ENCODE measurements at regions not wholly inside any gene's neighbourhood (a gene's known extent, or its start where the extent isn't known, plus 50 kb on each side); places are given as distances from the start of the nearest gene placed in this dataset.

GRCh38 chr15:88745065-88745464 lies 58.2 kb upstream of the ACAN start:
- H3K4me3 ChIP-seq (ENCODE audit: low read length): peak overlapping the region; percentile 51
- no peaks in the 10 kb centered on the region for H3K36me3 ChIP-seq (ENCODE audit: insufficient read depth, low read length)
- H3K9ac ChIP-seq (ENCODE audit: low read depth, low read length): peak overlapping the region; percentile 53
- H3K9me3 ChIP-seq (replicated peaks; ENCODE audit: low read length): no peaks in the 10 kb centered on the region
- H3K4me1 ChIP-seq (ENCODE audit: control insufficient read depth, insufficient read depth, low read length): peaks cover 32% of the 10 kb centered on the region
- H3K4me2 ChIP-seq (ENCODE audit: low read length): peak overlapping the region; percentile 68
- H3K27me3 ChIP-seq (ENCODE audit: control insufficient read depth, insufficient read depth, low read length): peaks cover 5% of the 10 kb centered on the region

DNA sequence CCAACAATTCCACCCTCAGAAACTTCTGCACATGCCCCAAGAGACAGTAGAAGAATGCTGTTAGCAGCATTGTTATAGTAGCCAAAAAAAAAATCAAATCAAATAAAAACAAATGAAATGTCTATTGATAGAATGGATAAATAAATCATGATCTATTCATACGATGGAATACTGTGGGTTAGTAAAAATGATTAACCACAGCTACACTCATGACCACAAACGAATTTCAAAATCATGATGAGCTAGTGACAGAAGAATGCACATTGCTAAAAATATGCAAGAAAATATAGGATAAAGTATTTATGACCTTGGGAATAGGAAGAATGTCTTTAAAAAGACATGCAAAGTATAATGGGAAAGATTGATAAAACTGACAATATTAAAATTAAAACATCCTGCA lies 57.5 kb upstream of the ACAN start:
- H3K27me3 ChIP-seq (ENCODE audit: control insufficient read depth, insufficient read depth, low read length): no peaks in the 10 kb centered on the region
- H3K9ac ChIP-seq (ENCODE audit: low read depth, low read length): peak overlapping the region; percentile 53
- no peaks in the 10 kb centered on the region for H3K36me3 ChIP-seq (ENCODE audit: insufficient read depth, low read length)
- H3K4me1 ChIP-seq (ENCODE audit: control insufficient read depth, insufficient read depth, low read length): peaks cover 32% of the 10 kb centered on the region
- H3K4me2 ChIP-seq (ENCODE audit: low read length): peak overlapping the region; percentile 68
- H3K4me3 ChIP-seq (ENCODE audit: low read length): no peak overlapping the region
- H3K9me3 ChIP-seq (replicated peaks; ENCODE audit: low read length): no peaks in the 10 kb centered on the region

GRCh38 chr15:88746451-88746850 lies 56.8 kb upstream of the ACAN start:
- H3K4me3 ChIP-seq (ENCODE audit: low read length): no peak overlapping the region
- H3K4me1 ChIP-seq (ENCODE audit: control insufficient read depth, insufficient read depth, low read length): peaks cover 32% of the 10 kb centered on the region
- no peaks in the 10 kb centered on the region for H3K27me3 ChIP-seq (ENCODE audit: control insufficient read depth, insufficient read depth, low read length)
- no peaks in the 10 kb centered on the region for H3K9me3 ChIP-seq (replicated peaks; ENCODE audit: low read length)
- H3K36me3 ChIP-seq (ENCODE audit: insufficient read depth, low read length): no peaks in the 10 kb centered on the region
- peak overlapping the region; percentile 60 for H3K9ac ChIP-seq (ENCODE audit: low read depth, low read length)
- H3K4me2 ChIP-seq (ENCODE audit: low read length): no peak overlapping the region

- H3K36me3 ChIP-seq (ENCODE audit: insufficient read depth, low read length): no peaks in the 10 kb centered on the region
- peaks cover 32% of the 10 kb centered on the region for H3K4me1 ChIP-seq (ENCODE audit: control insufficient read depth, insufficient read depth, low read length)
These were observed 56.1 kb upstream of the ACAN start for GRCh38 chr15:88747111-88747510.

DNA sequence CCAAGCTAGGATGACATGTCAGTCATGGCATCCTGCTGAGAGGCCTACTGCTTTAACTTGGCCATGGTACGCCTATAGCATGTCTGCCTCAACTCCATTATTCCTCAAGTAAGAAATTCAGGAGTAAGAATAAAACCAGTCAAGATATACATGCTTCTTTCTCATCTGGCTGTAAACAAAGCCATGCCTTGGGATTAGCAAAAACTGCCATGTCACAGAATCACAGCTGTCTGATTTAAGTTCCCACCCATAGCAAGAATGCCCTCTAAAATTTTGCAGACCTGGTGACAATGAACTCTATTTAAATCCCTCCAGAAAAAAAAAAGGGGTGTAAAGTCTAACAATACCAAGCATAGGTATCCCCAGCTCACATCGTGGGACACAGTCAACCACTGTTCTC lies 55.6 kb upstream of the ACAN start:
- Histone ChIP-seq H3K36me3 (ENCODE audit: insufficient read depth, low read length) (no peaks in the 10 kb centered on the region), H3K4me2 (ENCODE audit: low read length) (no peak overlapping the region), H3K9me3 (replicated peaks; ENCODE audit: low read length) (no peaks in the 10 kb centered on the region)

More at GRCh38 chr15:88747111-88747510, 56.1 kb upstream of the ACAN start:
- H3K9me3 ChIP-seq (replicated peaks; ENCODE audit: low read length): no peaks in the 10 kb centered on the region
- no peak overlapping the region for H3K4me3 ChIP-seq (ENCODE audit: low read length)
- peak overlapping the region; percentile 60 for H3K9ac ChIP-seq (ENCODE audit: low read depth, low read length)
- H3K4me2 ChIP-seq (ENCODE audit: low read length): no peak overlapping the region
- no peaks in the 10 kb centered on the region for H3K27me3 ChIP-seq (ENCODE audit: control insufficient read depth, insufficient read depth, low read length)

DNA sequence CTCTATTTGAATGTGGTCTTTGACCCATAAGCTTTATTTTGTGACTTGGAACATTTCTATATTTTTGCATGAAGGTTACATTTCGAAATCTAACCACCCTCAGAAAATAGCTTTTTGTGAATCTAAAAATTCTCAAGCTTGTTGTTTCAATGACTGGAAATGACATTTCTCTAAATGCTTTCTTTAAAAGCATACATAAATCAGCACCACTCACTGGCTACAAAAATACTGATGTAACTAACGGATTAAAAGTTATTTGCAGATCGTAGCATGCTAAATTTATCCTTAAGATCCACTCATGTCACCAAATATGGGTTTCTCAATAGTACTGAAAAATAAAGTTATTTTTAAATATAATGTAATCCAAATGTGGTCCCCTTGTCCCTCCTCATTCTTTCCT lies 55.2 kb upstream of the ACAN start:
- Histone ChIP-seq H3K4me3 (ENCODE audit: low read length) (no peak overlapping the region), H3K4me2 (ENCODE audit: low read length) (no peak overlapping the region), H3K4me1 (ENCODE audit: control insufficient read depth, insufficient read depth, low read length) (peaks cover 32% of the 10 kb centered on the region), H3K27me3 (ENCODE audit: control insufficient read depth, insufficient read depth, low read length) (no peaks in the 10 kb centered on the region), H3K36me3 (ENCODE audit: insufficient read depth, low read length) (no peaks in the 10 kb centered on the region), H3K9me3 (replicated peaks; ENCODE audit: low read length) (no peaks in the 10 kb centered on the region), H3K9ac (ENCODE audit: low read depth, low read length) (peak overlapping the region; percentile 60)

More for the DNA sequence above, 55.6 kb upstream of the ACAN start:
- Histone ChIP-seq H3K27me3 (ENCODE audit: control insufficient read depth, insufficient read depth, low read length) (no peaks in the 10 kb centered on the region), H3K9ac (ENCODE audit: low read depth, low read length) (peak overlapping the region; percentile 60), H3K4me3 (ENCODE audit: low read length) (no peak overlapping the region), H3K4me1 (ENCODE audit: control insufficient read depth, insufficient read depth, low read length) (peaks cover 32% of the 10 kb centered on the region)

- Histone ChIP-seq H3K9me3 (replicated peaks; ENCODE audit: low read length) (no peaks in the 10 kb centered on the region), H3K9ac (ENCODE audit: low read depth, low read length) (peak overlapping the region; percentile 18), H3K4me2 (ENCODE audit: low read length) (no peak overlapping the region), H3K36me3 (ENCODE audit: insufficient read depth, low read length) (no peaks in the 10 kb centered on the region), H3K4me1 (ENCODE audit: control insufficient read depth, insufficient read depth, low read length) (peaks cover 32% of the 10 kb centered on the region), H3K4me3 (ENCODE audit: low read length) (no peak overlapping the region), H3K27me3 (ENCODE audit: control insufficient read depth, insufficient read depth, low read length) (no peaks in the 10 kb centered on the region)
These were observed 54.6 kb upstream of the ACAN start for GRCh38 chr15:88748651-88749050.

- peaks cover 27% of the 10 kb centered on the region for H3K4me1 ChIP-seq (ENCODE audit: control insufficient read depth, insufficient read depth, low read length)
- no peak overlapping the region for H3K9ac ChIP-seq (ENCODE audit: low read depth, low read length)
- H3K9me3 ChIP-seq (replicated peaks; ENCODE audit: low read length): no peaks in the 10 kb centered on the region
- H3K4me2 ChIP-seq (ENCODE audit: low read length): no peak overlapping the region
- H3K36me3 ChIP-seq (ENCODE audit: insufficient read depth, low read length): no peaks in the 10 kb centered on the region
- H3K27me3 ChIP-seq (ENCODE audit: control insufficient read depth, insufficient read depth, low read length): no peaks in the 10 kb centered on the region
- no peak overlapping the region for H3K4me3 ChIP-seq (ENCODE audit: low read length)
These were observed 53.5 kb upstream of the ACAN start for GRCh38 chr15:88749699-88750098.

- H3K4me2 ChIP-seq (ENCODE audit: low read length): no peak overlapping the region
These were observed 50.7 kb upstream of the ACAN start for GRCh38 chr15:88752501-88752900.

DNA sequence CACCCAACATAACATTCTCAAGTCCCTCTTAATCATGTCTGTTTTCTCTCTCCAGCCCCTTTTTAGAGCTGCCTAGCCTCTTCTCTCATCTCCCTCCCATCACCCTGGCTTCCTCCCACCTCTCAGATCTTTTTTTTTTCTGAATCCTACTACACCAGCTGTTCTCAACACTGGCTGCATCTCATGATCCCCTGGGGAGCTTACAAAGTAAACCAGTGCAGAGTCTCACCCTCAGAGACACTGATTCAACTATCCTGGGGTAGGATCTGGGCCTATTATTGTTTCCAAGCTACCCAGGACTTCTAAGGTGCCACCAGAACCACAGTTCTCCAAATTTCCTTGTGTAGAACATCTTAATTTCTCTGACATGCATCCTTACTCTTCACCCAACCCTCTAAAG lies 50.3 kb upstream of the ACAN start:
- H3K9ac ChIP-seq (ENCODE audit: low read depth, low read length): no peak overlapping the region
- no peaks in the 10 kb centered on the region for H3K36me3 ChIP-seq (ENCODE audit: insufficient read depth, low read length)
- no peaks in the 10 kb centered on the region for H3K9me3 ChIP-seq (replicated peaks; ENCODE audit: low read length)
- H3K27me3 ChIP-seq (ENCODE audit: control insufficient read depth, insufficient read depth, low read length): peaks cover 6% of the 10 kb centered on the region
- no peak overlapping the region for H3K4me3 ChIP-seq (ENCODE audit: low read length)
- H3K4me1 ChIP-seq (ENCODE audit: control insufficient read depth, insufficient read depth, low read length): no peaks in the 10 kb centered on the region
- no peak overlapping the region for H3K4me2 ChIP-seq (ENCODE audit: low read length)

More at GRCh38 chr15:88752501-88752900, 50.7 kb upstream of the ACAN start:
- Histone ChIP-seq H3K4me1 (ENCODE audit: control insufficient read depth, insufficient read depth, low read length) (peaks cover 4% of the 10 kb centered on the region), H3K27me3 (ENCODE audit: control insufficient read depth, insufficient read depth, low read length) (peaks cover 6% of the 10 kb centered on the region), H3K4me3 (ENCODE audit: low read length) (no peak overlapping the region), H3K9ac (ENCODE audit: low read depth, low read length) (no peak overlapping the region), H3K36me3 (ENCODE audit: insufficient read depth, low read length) (no peaks in the 10 kb centered on the region), H3K9me3 (replicated peaks; ENCODE audit: low read length) (no peaks in the 10 kb centered on the region)

Measured in skeletal muscle satellite cell (primary cell).